ENCODE measurements at regions not wholly inside any gene's neighbourhood (a gene's known extent, or its start where the extent isn't known, plus 50 kb on each side); places are given as distances from the start of the nearest gene placed in this dataset.
"Not testable (repeated sequence)": the region's sequence is repeated elsewhere in the genome, so short reads cannot be mapped to it uniquely, and the experiment has no call there.

- H3K4me1 ChIP-seq (ENCODE audit: control insufficient read depth in 1 of 2, insufficient read depth in 2 of 2, low read length in 2 of 2); CTCF ChIA-PET; DNase-seq (ENCODE audit: low read depth, low spot score); BruUV-seq (replicated peaks); H3K4me2 ChIP-seq (ENCODE audit: low read length); H2AFZ ChIP-seq (ENCODE audit: low read depth, low read length, poor library complexity, severe bottlenecking); H4K20me1 ChIP-seq (ENCODE audit: insufficient read depth); H3K79me2 ChIP-seq (ENCODE audit: insufficient read depth, low read length); H3K9ac ChIP-seq (ENCODE audit: low read length); H3K27me3 ChIP-seq (ENCODE audit: insufficient read depth, low read length); H3K4me3 ChIP-seq (replicated peaks in 1 of 2; ENCODE audit: low read depth in 1 of 2, low read length in 2 of 2); H3K27ac ChIP-seq (ENCODE audit: low read depth, low read length); POLR2A ChIA-PET; RAD21 ChIA-PET (ENCODE audit: low non-redundant PET in 1 of 2, low total read pairs in 2 of 2, uncharacterized antibody in 2 of 2, unreplicated experiment in 2 of 2); intact Hi-C loops (cut with micrococcal nuclease); H3K9me3 ChIP-seq (ENCODE audit: control insufficient read depth in 1 of 2, insufficient read depth in 1 of 2, low read depth in 1 of 2, low read length in 2 of 2); H3K36me3 ChIP-seq (ENCODE audit: control insufficient read depth in 1 of 2, insufficient read depth in 2 of 2, low read length in 2 of 2); H3K9me2 ChIP-seq (ENCODE audit: insufficient read depth); ATAC-seq: not testable (repeated sequence)
Observed at GRCh38 chr7:103234877-103235276, 62.4 kb upstream of the PMPCB start.

GRCh38 chr7:103227787-103228186, 69.4 kb upstream of the PMPCB start:
- DNase-seq (ENCODE audit: low read depth, low spot score); H3K27me3 ChIP-seq (ENCODE audit: insufficient read depth, low read length); H2AFZ ChIP-seq (ENCODE audit: low read depth, low read length, poor library complexity, severe bottlenecking); H3K4me2 ChIP-seq (ENCODE audit: low read length); H4K20me1 ChIP-seq (ENCODE audit: insufficient read depth); BruUV-seq (replicated peaks); RAD21 ChIA-PET (ENCODE audit: low non-redundant PET in 1 of 2, low total read pairs in 2 of 2, uncharacterized antibody in 2 of 2, unreplicated experiment in 2 of 2); H3K79me2 ChIP-seq (ENCODE audit: insufficient read depth, low read length); H3K9ac ChIP-seq (ENCODE audit: low read length); H3K36me3 ChIP-seq (ENCODE audit: control insufficient read depth in 1 of 2, insufficient read depth in 2 of 2, low read length in 2 of 2); H3K4me1 ChIP-seq (ENCODE audit: control insufficient read depth in 1 of 2, insufficient read depth in 2 of 2, low read length in 2 of 2); H3K27ac ChIP-seq (ENCODE audit: low read depth, low read length); H3K4me3 ChIP-seq (replicated peaks in 1 of 2; ENCODE audit: low read depth in 1 of 2, low read length in 2 of 2); intact Hi-C loops (cut with micrococcal nuclease); H3K9me2 ChIP-seq (ENCODE audit: insufficient read depth); H3K9me3 ChIP-seq (ENCODE audit: control insufficient read depth in 1 of 2, insufficient read depth in 1 of 2, low read depth in 1 of 2, low read length in 2 of 2); POLR2A ChIA-PET; ATAC-seq; CTCF ChIA-PET: not testable (repeated sequence)

GRCh38 chr7:103225798-103226197, 71.4 kb upstream of the PMPCB start:
- BruUV-seq (replicated peaks); CTCF ChIA-PET; H3K4me3 ChIP-seq (replicated peaks in 1 of 2; ENCODE audit: low read depth in 1 of 2, low read length in 2 of 2); H3K9me3 ChIP-seq (ENCODE audit: control insufficient read depth in 1 of 2, insufficient read depth in 1 of 2, low read depth in 1 of 2, low read length in 2 of 2); H3K4me1 ChIP-seq (ENCODE audit: control insufficient read depth in 1 of 2, insufficient read depth in 2 of 2, low read length in 2 of 2); POLR2A ChIA-PET; H2AFZ ChIP-seq (ENCODE audit: low read depth, low read length, poor library complexity, severe bottlenecking); H3K4me2 ChIP-seq (ENCODE audit: low read length); H3K27ac ChIP-seq (ENCODE audit: low read depth, low read length); intact Hi-C loops (cut with micrococcal nuclease); H3K27me3 ChIP-seq (ENCODE audit: insufficient read depth, low read length); RAD21 ChIA-PET (ENCODE audit: low non-redundant PET in 1 of 2, low total read pairs in 2 of 2, uncharacterized antibody in 2 of 2, unreplicated experiment in 2 of 2); H3K9ac ChIP-seq (ENCODE audit: low read length); H4K20me1 ChIP-seq (ENCODE audit: insufficient read depth); H3K36me3 ChIP-seq (ENCODE audit: control insufficient read depth in 1 of 2, insufficient read depth in 2 of 2, low read length in 2 of 2); ATAC-seq; H3K9me2 ChIP-seq (ENCODE audit: insufficient read depth); DNase-seq (ENCODE audit: low read depth, low spot score); H3K79me2 ChIP-seq (ENCODE audit: insufficient read depth, low read length): not testable (repeated sequence)

- H3K79me2 ChIP-seq (ENCODE audit: insufficient read depth, low read length); H3K9ac ChIP-seq (ENCODE audit: low read length); H3K9me2 ChIP-seq (ENCODE audit: insufficient read depth); BruUV-seq (replicated peaks); DNase-seq (ENCODE audit: low read depth, low spot score); POLR2A ChIA-PET; CTCF ChIA-PET; H2AFZ ChIP-seq (ENCODE audit: low read depth, low read length, poor library complexity, severe bottlenecking); H3K4me1 ChIP-seq (ENCODE audit: control insufficient read depth in 1 of 2, insufficient read depth in 2 of 2, low read length in 2 of 2); ATAC-seq; H3K4me3 ChIP-seq (replicated peaks in 1 of 2; ENCODE audit: low read depth in 1 of 2, low read length in 2 of 2); H3K27ac ChIP-seq (ENCODE audit: low read depth, low read length); H3K9me3 ChIP-seq (ENCODE audit: control insufficient read depth in 1 of 2, insufficient read depth in 1 of 2, low read depth in 1 of 2, low read length in 2 of 2); H4K20me1 ChIP-seq (ENCODE audit: insufficient read depth); intact Hi-C loops (cut with micrococcal nuclease); H3K36me3 ChIP-seq (ENCODE audit: control insufficient read depth in 1 of 2, insufficient read depth in 2 of 2, low read length in 2 of 2); H3K4me2 ChIP-seq (ENCODE audit: low read length); H3K27me3 ChIP-seq (ENCODE audit: insufficient read depth, low read length); RAD21 ChIA-PET (ENCODE audit: low non-redundant PET in 1 of 2, low total read pairs in 2 of 2, uncharacterized antibody in 2 of 2, unreplicated experiment in 2 of 2): not testable (repeated sequence)
Observed at GRCh38 chr7:103223065-103223464, 74.2 kb upstream of the NAPEPLD start.

GRCh38 chr7:103211049-103211448, 62.1 kb upstream of the NAPEPLD start:
- not testable (repeated sequence) for DNase-seq (ENCODE audit: low read depth, low spot score)

More at GRCh38 chr7:103211049-103211448, 62.1 kb upstream of the NAPEPLD start:
- H3K4me1 ChIP-seq (ENCODE audit: control insufficient read depth in 1 of 2, insufficient read depth in 2 of 2, low read length in 2 of 2); H3K9ac ChIP-seq (ENCODE audit: low read length); ATAC-seq; H2AFZ ChIP-seq (ENCODE audit: low read depth, low read length, poor library complexity, severe bottlenecking); H3K9me3 ChIP-seq (ENCODE audit: control insufficient read depth in 1 of 2, insufficient read depth in 1 of 2, low read depth in 1 of 2, low read length in 2 of 2); RAD21 ChIA-PET (ENCODE audit: low non-redundant PET in 1 of 2, low total read pairs in 2 of 2, uncharacterized antibody in 2 of 2, unreplicated experiment in 2 of 2); H3K9me2 ChIP-seq (ENCODE audit: insufficient read depth); H3K79me2 ChIP-seq (ENCODE audit: insufficient read depth, low read length); BruUV-seq (replicated peaks); H3K4me2 ChIP-seq (ENCODE audit: low read length); intact Hi-C loops (cut with micrococcal nuclease); POLR2A ChIA-PET; H3K27me3 ChIP-seq (ENCODE audit: insufficient read depth, low read length); H3K27ac ChIP-seq (ENCODE audit: low read depth, low read length); H4K20me1 ChIP-seq (ENCODE audit: insufficient read depth); H3K36me3 ChIP-seq (ENCODE audit: control insufficient read depth in 1 of 2, insufficient read depth in 2 of 2, low read length in 2 of 2); H3K4me3 ChIP-seq (replicated peaks in 1 of 2; ENCODE audit: low read depth in 1 of 2, low read length in 2 of 2); CTCF ChIA-PET: not testable (repeated sequence)

All from HCT116 (cell line).